CD4-positive, alpha-beta T cell treated with Interleukin-15 for 1 hour (primary cell): ENCODE measurements at regions not wholly inside any gene's neighbourhood (a gene's known extent, or its start where the extent isn't known, plus 50 kb on each side); places are given as distances from the start of the nearest gene placed in this dataset.

Experiments
- DNase-seq: peaks from one replicate; pipeline ENCODE4 v3.0.0-alpha.2; 2020

GRCh38 chr17:79212149-79213087 lies 137.8 kb downstream of the ENGASE start:
- DNase-seq: no peak

DNA sequence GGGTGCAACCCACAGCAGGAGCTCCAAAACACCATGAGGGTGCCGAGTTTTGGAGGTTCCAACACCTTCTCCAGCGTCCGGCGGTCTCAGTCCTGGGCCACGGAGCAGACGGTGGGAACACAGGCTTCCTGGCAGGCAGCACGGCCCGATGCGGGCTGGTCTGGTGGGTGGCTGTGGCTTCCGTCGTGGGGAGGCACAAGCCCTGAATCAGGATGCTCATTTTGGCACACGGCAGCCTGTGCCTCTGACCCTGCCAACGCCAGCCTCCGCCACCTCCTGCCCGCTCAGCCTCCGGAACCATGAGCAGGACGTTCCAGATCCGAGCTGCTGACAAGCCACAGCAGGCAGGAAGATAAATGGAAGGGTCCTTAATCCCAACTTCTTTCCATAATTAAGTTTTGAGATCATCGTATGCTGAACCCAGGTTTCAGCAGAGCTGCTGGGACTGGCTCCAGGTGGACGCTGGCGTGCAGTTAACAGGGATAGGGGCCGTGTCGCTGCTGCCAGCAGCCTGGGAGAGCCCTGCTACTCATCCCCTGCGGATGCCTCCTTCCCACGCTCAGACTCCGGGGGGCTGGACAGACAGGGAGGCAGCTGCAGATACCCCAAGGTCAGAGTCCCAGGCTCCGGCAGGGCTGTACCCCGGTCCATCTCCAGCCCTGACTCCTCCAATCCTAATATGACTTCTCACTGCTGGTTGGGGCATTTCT lies 136.6 kb downstream of the ENGASE start:
- DNase-seq: no peak

DNA sequence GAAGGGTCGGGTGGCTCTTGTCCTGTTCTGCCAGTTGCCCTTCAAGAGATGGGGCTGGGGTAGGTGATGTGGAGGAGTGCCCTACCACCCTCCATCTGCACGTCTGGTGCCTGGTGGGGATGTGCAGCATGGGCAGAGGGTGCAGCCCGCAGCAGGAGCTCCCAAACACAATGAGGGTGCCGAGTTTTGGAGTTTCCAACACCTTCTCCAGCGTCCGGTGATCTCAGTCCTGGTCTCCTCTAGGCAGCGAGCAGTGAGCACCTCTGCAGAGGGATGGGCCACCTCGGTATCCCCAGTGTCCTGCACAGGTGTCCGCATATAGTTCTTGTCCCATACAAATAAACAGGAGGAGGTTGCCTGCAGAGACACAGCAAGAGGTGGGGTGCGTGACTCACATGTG lies 136.0 kb downstream of the ENGASE start:
- no peak for DNase-seq

- DNase-seq: no peak
These were observed 133.3 kb downstream of the ENGASE start for GRCh38 chr17:79207960-79208359.

- no peak for DNase-seq
These were observed 131.1 kb downstream of the ENGASE start for GRCh38 chr17:79205688-79206205.

- DNase-seq: no peak
These were observed 129.6 kb downstream of the ENGASE start for GRCh38 chr17:79204261-79204660.

DNA sequence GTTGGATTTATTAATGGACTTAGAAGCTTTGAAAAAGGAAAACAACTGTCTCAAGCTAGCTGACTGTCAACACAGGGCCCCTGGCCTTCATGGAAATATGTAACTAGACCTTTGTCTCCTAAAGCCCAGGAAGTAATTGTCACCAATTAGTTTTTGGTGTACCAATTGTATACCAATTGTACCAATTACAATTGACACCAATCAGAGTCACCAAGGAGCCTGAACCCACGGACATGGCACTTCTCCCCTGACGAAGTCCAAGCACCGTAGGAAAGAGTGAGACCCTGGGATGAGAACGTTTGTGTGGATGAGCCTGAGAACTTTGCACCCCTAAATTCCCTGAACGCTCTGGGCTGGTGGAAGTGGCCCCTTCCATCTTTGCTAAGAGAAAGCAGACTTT lies 129.0 kb downstream of the ENGASE start:
- DNase-seq: no peak

DNA sequence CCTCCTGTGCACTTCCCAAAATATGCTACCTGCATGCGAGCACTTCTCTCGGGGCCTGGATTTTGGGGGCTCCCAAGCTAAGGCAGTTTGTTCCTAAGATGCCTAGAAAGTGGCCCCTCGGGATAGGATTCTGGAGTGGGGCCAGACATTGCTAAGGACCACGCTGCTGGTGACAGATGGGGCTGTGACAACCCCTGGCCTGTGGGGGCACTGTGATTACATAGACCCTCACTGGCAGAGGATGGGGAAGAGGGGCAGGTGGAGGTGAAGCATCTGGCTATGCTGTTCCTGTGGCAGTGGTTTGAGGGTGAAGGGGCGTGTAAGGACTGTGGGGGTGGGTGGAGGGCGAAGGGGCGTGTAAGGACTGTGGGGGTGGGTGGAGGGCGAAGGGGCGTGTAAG lies 128.4 kb downstream of the ENGASE start:
- DNase-seq: no peak

DNA sequence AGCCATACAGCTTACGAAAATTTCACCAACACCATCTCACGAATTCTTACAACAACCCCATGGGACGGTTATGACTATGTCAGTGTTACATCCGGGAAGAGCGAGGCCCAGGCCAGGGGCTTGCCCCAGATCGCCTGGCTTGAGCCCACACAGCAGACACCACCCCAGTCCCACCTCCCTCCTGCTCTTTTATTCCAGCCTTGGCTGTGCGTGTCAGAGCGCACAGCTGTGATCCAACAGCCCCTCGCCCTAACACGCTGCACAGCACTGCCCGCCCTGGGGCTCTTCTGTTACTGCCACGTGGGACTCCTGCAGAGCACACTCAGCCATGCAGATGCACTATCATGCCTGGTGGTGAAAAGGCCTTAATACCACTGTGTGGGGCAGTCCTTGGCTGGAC lies 127.9 kb downstream of the ENGASE start:
- DNase-seq: no peak

DNA sequence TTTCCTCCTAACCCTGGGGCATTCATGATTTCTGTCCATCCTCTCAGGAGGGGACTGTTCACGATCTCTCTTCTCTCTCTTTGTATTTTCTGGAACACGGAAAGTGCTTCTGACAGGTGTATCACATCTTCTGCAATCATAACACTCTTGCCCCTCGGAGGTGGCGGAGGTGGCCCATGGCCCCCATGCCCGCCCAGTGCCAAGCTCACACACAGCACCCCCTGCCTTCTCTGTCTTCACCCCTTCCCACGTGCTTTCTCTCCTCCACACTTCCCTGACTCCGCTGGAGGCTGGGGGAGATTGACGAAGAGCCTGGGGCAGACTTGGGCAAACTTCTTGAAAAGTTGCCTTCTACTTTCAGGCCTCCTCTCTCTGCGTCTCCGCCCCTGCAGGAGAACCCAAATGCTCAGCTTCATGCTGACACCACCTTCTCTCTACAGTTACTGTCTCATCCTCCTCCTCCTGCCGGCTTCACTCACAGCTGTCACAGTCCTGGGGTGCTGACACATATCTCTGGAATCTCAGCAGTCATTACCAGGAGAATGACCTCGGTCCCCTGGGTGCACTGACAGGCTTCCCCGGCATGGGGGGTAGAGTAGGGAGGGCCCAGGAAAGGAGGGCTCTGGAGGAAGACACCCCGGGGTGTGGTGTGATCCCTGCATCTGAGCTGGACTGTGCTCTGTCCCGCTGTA lies 127.1 kb downstream of the ENGASE start:
- no peak for DNase-seq

DNA sequence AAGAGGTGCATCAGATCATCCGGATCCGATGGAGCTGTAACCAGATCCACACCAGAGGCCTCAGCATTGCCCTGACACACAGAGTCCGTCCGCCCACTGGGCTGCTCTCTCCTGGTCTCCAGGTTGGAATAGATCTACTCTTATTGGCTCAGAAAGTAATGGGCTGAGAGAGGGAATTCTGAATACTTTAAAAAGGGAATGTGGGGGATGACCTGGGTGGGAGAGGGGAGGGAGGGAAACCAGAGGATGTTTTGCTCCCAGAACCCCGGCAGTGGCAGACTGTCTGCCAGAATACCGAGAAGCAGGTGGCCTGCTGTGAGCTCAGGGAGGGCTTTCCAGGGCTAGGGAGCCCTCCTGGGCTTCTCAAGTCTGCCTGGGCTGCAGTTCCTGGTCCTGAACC lies 126.5 kb downstream of the ENGASE start:
- DNase-seq: no peak

GRCh38 chr17:79196913-79197312 lies 122.3 kb downstream of the ENGASE start:
- no peak for DNase-seq

- DNase-seq: no peak
These were observed 118.1 kb downstream of the ENGASE start for GRCh38 chr17:79192503-79193351.

GRCh38 chr17:79191270-79191934 lies 116.8 kb downstream of the ENGASE start:
- DNase-seq: no peak

DNA sequence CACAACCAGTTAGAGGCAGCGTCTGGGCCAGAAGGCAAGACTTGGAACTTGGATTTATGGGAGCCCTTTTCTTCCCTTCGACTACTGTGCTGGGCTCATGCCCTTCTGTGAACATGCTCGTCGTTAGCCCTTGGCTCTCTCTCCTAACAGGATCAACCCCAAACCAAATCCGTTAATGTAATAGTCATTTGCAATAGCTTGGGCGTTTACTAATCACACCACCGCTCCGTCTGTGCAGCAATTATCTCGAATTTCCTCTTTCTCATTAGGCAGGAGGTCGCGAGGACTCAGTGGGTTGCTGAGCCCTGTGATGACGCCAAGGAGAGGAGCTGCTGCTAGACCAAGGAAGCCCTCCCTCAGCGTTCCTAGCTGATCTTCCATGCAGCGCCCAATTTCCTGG lies 114.7 kb downstream of the ENGASE start:
- no peak for DNase-seq

DNA sequence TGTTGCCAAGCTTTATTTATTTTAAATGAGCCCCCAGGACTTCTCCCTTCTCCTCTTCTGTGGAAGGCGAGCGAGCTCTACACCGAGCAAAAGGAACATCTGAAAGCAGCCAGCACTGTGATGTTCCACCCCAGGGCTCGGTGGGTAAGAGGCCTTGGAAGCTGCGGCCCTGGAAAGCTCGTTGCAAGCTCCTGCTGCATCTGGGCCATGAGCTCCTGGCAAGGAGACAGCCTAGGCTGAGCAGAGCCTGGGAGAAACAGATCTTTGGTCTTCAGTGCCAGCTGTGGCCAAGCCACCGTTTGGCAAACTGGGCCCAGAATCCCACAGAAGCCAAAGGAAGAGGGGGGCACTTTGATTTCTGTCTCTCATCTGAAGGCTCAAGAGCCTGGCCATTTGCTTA lies 114.1 kb downstream of the ENGASE start:
- DNase-seq: no peak

GRCh38 chr17:79188048-79188447 lies 113.4 kb downstream of the ENGASE start:
- no peak for DNase-seq

GRCh38 chr17:79187186-79187585 lies 112.6 kb downstream of the ENGASE start:
- DNase-seq: no peak

DNA sequence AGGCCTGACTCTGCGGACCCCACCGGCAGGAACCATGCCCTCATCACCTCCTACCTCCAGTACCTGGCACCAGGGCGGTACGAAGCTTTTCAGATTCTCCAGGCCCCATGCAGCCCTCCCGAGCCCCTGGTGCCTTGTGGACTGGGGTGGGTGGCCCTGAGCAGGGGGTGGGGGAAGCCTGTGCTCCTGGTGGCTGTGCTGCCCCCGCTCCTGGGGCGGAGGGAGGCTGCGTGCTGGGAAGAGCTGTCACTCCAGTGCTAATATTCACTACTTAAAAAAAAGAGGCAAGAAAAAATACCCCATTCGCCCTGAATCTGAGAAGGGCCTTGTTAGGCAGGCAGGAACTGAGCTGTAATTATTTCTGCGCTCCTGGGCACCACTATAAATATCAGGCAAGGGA lies 111.8 kb downstream of the ENGASE start:
- DNase-seq: no peak

DNA sequence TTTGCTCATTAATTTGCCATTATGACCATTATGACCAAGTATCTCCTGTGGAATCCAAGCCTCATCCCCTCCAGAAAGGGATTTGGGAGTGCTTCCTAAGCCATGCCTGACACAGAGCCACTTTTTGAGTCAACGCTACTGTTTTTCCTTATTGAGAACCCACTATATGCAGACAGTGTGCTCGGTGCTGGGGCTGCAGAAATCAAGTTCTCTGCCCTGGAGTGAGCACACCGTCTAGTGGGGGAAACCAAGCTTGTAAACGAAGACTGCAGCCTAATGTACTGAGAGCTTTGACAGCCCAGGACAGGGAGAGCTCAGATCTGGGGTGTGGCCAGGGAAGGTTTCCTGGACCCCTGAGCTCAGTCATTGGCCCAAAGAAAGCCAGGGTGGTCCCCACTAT lies 111.0 kb downstream of the ENGASE start:
- DNase-seq: no peak

DNA sequence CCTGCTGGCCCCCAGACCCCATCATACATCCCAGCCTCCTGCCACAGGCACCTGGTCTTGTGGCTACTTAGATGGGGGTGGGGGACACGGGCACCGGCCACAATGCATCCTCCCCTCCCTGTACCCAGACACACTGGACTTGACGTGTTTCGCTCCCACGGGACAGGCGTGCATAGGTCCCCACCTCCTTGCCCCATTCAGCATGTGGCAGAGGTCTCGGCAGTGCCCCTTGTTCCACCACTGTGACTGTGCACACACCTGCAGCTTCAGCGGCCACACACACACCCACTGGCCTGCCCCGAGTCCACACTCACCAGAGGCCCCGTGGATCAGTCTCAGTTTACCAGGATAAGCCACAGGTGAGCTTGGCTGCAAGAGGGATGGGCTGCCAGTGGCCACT lies 109.6 kb downstream of the ENGASE start:
- no peak for DNase-seq
